H1 (cell line): ENCODE measurements at regions not wholly inside any gene's neighbourhood (a gene's known extent, or its start where the extent isn't known, plus 50 kb on each side); places are given as distances from the start of the nearest gene placed in this dataset.

Experiments used
- CTCF ChIA-PET: fragments of 300-600 bp; sonication (Branson Sonifier 250); formaldehyde crosslinking; loops from one replicate; lab custom pipeline; 2021; ENCODE audit not compliant: partially characterized antibody; lab: Charles Lee
- POLR2A ChIA-PET: fragments of 300-600 bp; sonication (Branson Sonifier 250); formaldehyde crosslinking; loops from one replicate; lab custom pipeline; 2021; ENCODE audit warnings: inconsistent platforms; ENCODE audit not compliant: partially characterized antibody; lab: Charles Lee
- DNase-seq, 2 experiments: peaks; one replicate each; pipeline versions ENCODE4 v3.0.0 to v3.0.0-alpha.2; 2010 to 2022; ENCODE audit warnings: low spot score in 2 of 2, low read depth in 1 of 2, mixed read lengths in 1 of 2
- FAIRE-seq: peaks from 2 replicates; lab custom pipeline; 2011; peaks lifted over from hg19 to GRCh38; lab: Jason Lieb, UNC
- H2AFZ ChIP-seq: 2 replicates; pipeline ENCODE4 v1.8.1; 2012; ENCODE audit warnings: low read length, inconsistent platforms
- H2AK5ac ChIP-seq: 2 replicates; pipeline ENCODE4 v1.6.1; 2013; ENCODE audit warnings: low read depth, low read length
- H2BK120ac ChIP-seq: replicated peaks from 2 replicates; pipeline ENCODE3; 2013; ENCODE audit warnings: low read depth, low read length, inconsistent platforms
- H2BK12ac ChIP-seq: 2 replicates; pipeline ENCODE4 v1.6.1; 2013; ENCODE audit warnings: low read depth, low read length
- H2BK15ac ChIP-seq: 2 replicates; pipeline ENCODE4 v1.6.1; 2013; ENCODE audit warnings: low read length
- H2BK20ac ChIP-seq: 2 replicates; pipeline ENCODE4 v1.6.1; 2013; ENCODE audit warnings: low read length
- H2BK5ac ChIP-seq: 2 replicates; pipeline ENCODE4 v1.6.1; 2013; ENCODE audit warnings: low read depth, low read length
- H3K14ac ChIP-seq: 2 replicates; pipeline ENCODE4 v1.6.1; 2013; ENCODE audit warnings: inconsistent platforms; ENCODE audit not compliant: insufficient read length
- H3K18ac ChIP-seq: 2 replicates; pipeline ENCODE4 v1.6.1; 2013; ENCODE audit warnings: low read length; ENCODE audit errors: extremely low read depth
- H3K23ac ChIP-seq: 2 replicates; pipeline ENCODE4 v1.6.1; 2013; ENCODE audit warnings: inconsistent platforms; ENCODE audit not compliant: insufficient read length
- H3K23me2 ChIP-seq: 2 replicates; pipeline ENCODE4 v1.6.1; 2013; ENCODE audit warnings: low read depth, low read length
- H3K27ac ChIP-seq: 2 replicates; pipeline ENCODE4 v1.6.1; 2011; ENCODE audit warnings: low read depth, low read length, inconsistent platforms
- H3K27me3 ChIP-seq, 4 experiments: replicated peaks in 1 of 4; 1 replicate in 1 of 4; 2 replicates in 3 of 4; pipeline versions ENCODE4 v1.6.1 to v1.8.1; 2011 to 2013; ENCODE audit warnings: low read length in 3 of 4, mild to moderate bottlenecking in 3 of 4, inconsistent platforms in 2 of 4, mixed read lengths in 2 of 4, moderate library complexity in 1 of 4; ENCODE audit not compliant: control insufficient read depth in 3 of 4, insufficient read depth in 3 of 4; ENCODE audit errors: extremely low read depth in 1 of 4
- H3K36me3 ChIP-seq, 4 experiments: 2 replicates each; pipeline versions ENCODE4 v1.6.1 to v1.8.1; 2011 to 2013; ENCODE audit warnings: mild to moderate bottlenecking in 4 of 4, low read length in 3 of 4, moderate library complexity in 2 of 4, control low read depth in 1 of 4, inconsistent platforms in 1 of 4; ENCODE audit not compliant: insufficient read depth in 4 of 4, control insufficient read depth in 2 of 4
- H3K4ac ChIP-seq: replicated peaks from 2 replicates; pipeline ENCODE3; 2013; ENCODE audit warnings: low read length, low read depth, mixed read lengths, inconsistent platforms; ENCODE audit not compliant: insufficient read length
- H3K4me1 ChIP-seq, 4 experiments: replicated peaks in 1 of 4; 1 replicate in 1 of 4; 2 replicates in 3 of 4; pipeline versions ENCODE4 v1.6.1 to v1.8.1; 2011 to 2013; ENCODE audit warnings: low read length in 3 of 4, inconsistent platforms in 2 of 4, mixed read lengths in 1 of 4; ENCODE audit not compliant: insufficient read depth in 4 of 4, control insufficient read depth in 3 of 4
- H3K4me2 ChIP-seq, 2 experiments: 2 replicates each; pipeline versions ENCODE4 v1.6.1 to v1.8.1; 2011 to 2013; ENCODE audit warnings: low read depth in 2 of 2, low read length in 2 of 2, control low read depth in 1 of 2, inconsistent platforms in 1 of 2, mild to moderate bottlenecking in 1 of 2; ENCODE audit not compliant: insufficient read depth in 1 of 2
- H3K4me3 ChIP-seq, 4 experiments: fragments of 200-600, 300-600 bp in 1 of 4; sonication (generic), shearing (Covaris generic), sonication (Bioruptor Twin) in 1 of 4; 2 replicates each; pipeline versions ENCODE4 v1.5.1 to v1.8.1; 2011 to 2016; ENCODE audit warnings: low read length in 4 of 4, low read depth in 3 of 4, control low read depth in 2 of 4, inconsistent platforms in 2 of 4, mild to moderate bottlenecking in 2 of 4, mixed read lengths in 1 of 4, moderate library complexity in 1 of 4; ENCODE audit not compliant: insufficient read depth in 2 of 4; ENCODE audit errors: extremely low read depth in 1 of 4
- H3K56ac ChIP-seq: replicated peaks from 2 replicates; pipeline ENCODE3; 2013; ENCODE audit warnings: low read depth, mild to moderate bottlenecking, mixed read lengths, low read length, inconsistent platforms; ENCODE audit not compliant: insufficient read length
- H3K79me1 ChIP-seq: 2 replicates; pipeline ENCODE4 v1.6.1; 2013; ENCODE audit warnings: low read depth, low read length, control low read depth
- H3K79me2 ChIP-seq, 2 experiments: 2 replicates each; pipeline versions ENCODE4 v1.6.1 to v1.8.1; 2012 to 2013; ENCODE audit warnings: low read length in 2 of 2, mild to moderate bottlenecking in 2 of 2, inconsistent platforms in 1 of 2; ENCODE audit not compliant: insufficient read depth in 2 of 2, control insufficient read depth in 1 of 2
- H3K9ac ChIP-seq, 4 experiments: replicated peaks in 1 of 4; 1 replicate in 1 of 4; 2 replicates in 3 of 4; pipeline versions ENCODE4 v1.6.1 to v1.8.1; 2011 to 2013; ENCODE audit warnings: low read depth in 3 of 4, low read length in 3 of 4, control low read depth in 2 of 4, mild to moderate bottlenecking in 2 of 4, moderate library complexity in 2 of 4, inconsistent platforms in 1 of 4; ENCODE audit errors: extremely low read depth in 1 of 4
- H3K9me3 ChIP-seq, 2 experiments: 2 replicates each; pipeline versions ENCODE4 v1.6.1 to v1.8.1; 2012 to 2013; ENCODE audit warnings: mild to moderate bottlenecking in 2 of 2, moderate library complexity in 2 of 2, control low read depth in 1 of 2, inconsistent platforms in 1 of 2, low read depth in 1 of 2, low read length in 1 of 2, mixed read lengths in 1 of 2; ENCODE audit not compliant: insufficient read depth in 2 of 2
- H4K20me1 ChIP-seq, 2 experiments: replicated peaks in 1 of 2; 2 replicates each; pipeline versions ENCODE3 to v1.8.1; 2011 to 2013; ENCODE audit warnings: inconsistent platforms in 2 of 2, low read length in 2 of 2, mild to moderate bottlenecking in 1 of 2; ENCODE audit not compliant: insufficient read depth in 2 of 2, control insufficient read depth in 1 of 2
- H4K5ac ChIP-seq: 2 replicates; pipeline ENCODE4 v1.6.1; 2013; ENCODE audit warnings: low read length, low read depth, mixed read lengths, inconsistent platforms; ENCODE audit not compliant: insufficient read length
- H4K8ac ChIP-seq: 2 replicates; pipeline ENCODE4 v1.8.0; 2013; ENCODE audit warnings: mild to moderate bottlenecking, moderate library complexity, low read length, inconsistent platforms; ENCODE audit not compliant: insufficient read depth; ENCODE audit errors: extremely low read depth
- H4K91ac ChIP-seq: replicated peaks from 2 replicates; pipeline ENCODE3; 2013; ENCODE audit warnings: low read length, mixed read lengths, inconsistent platforms; ENCODE audit not compliant: insufficient read length
- CEBPB ChIP-seq: IDR thresholded peaks from 2 replicates; pipeline ENCODE4 v1.6.1; 2012; ENCODE audit warnings: low read depth, low read length
- HDAC2 ChIP-seq, 2 experiments: fragments of 300-600 bp in 1 of 2; sonication (generic) in 1 of 2; IDR thresholded peaks; 2 replicates each; pipeline ENCODE4 v1.6.1; 2011 to 2012; ENCODE audit warnings: low read depth in 2 of 2, low read length in 2 of 2, mild to moderate bottlenecking in 2 of 2, moderate library complexity in 2 of 2, borderline replicate concordance in 1 of 2, inconsistent platforms in 1 of 2
- HDAC6 ChIP-seq: IDR thresholded peaks from one replicate; pipeline ENCODE4 v1.7.1; 2012; ENCODE audit warnings: low read depth, mild to moderate bottlenecking, inconsistent platforms, low read length, moderate library complexity
- JUN ChIP-seq: IDR thresholded peaks from 2 replicates; pipeline ENCODE4 v1.6.1; 2011; ENCODE audit warnings: low read depth, mild to moderate bottlenecking, improper control_type of control experiment, low read length
- KDM1A ChIP-seq: fragments of 200-600, 300-600 bp; sonication (generic); IDR thresholded peaks from 2 replicates; pipeline ENCODE4 v1.7.1; 2016; ENCODE audit warnings: mild to moderate bottlenecking, low read length, borderline replicate concordance
- KDM4A ChIP-seq: IDR thresholded peaks from one replicate; pipeline ENCODE4 v1.7.1; 2012; ENCODE audit warnings: low read depth, mild to moderate bottlenecking, moderate library complexity, low read length, inconsistent platforms; ENCODE audit not compliant: severe bottlenecking
- MAFK ChIP-seq: IDR thresholded peaks from 2 replicates; pipeline ENCODE4 v1.6.1; 2012; ENCODE audit warnings: low read depth, mild to moderate bottlenecking, improper control_type of control experiment, low read length
- NRF1 ChIP-seq: IDR thresholded peaks from 2 replicates; pipeline ENCODE4 v1.6.1; 2011; ENCODE audit warnings: mild to moderate bottlenecking, low read depth, low read length, improper control_type of control experiment
- PHF8 ChIP-seq: fragments of 200-600 bp; sonication (generic); conservative IDR thresholded peaks from 2 replicates; pipeline ENCODE4 v1.7.1; 2012; ENCODE audit warnings: low read depth, mild to moderate bottlenecking, inconsistent platforms, low read length, moderate library complexity
- POLR2A ChIP-seq, 2 experiments: IDR thresholded peaks; 1 replicate in 1 of 2; 2 replicates in 1 of 2; pipeline ENCODE4 v1.6.1; 2011; ENCODE audit warnings: low read depth in 2 of 2, low read length in 2 of 2, mild to moderate bottlenecking in 2 of 2; ENCODE audit errors: control extremely low read depth in 1 of 2
- SIN3A ChIP-seq, 2 experiments: IDR thresholded peaks in 1 of 2; conservative IDR thresholded peaks in 1 of 2; 2 replicates each; pipeline ENCODE4 v1.6.1; 2011 to 2012; ENCODE audit warnings: low read length in 2 of 2, improper control_type of control experiment in 1 of 2, low read depth in 1 of 2, mild to moderate bottlenecking in 1 of 2
- SIX5 ChIP-seq: IDR thresholded peaks from 2 replicates; pipeline ENCODE4 v1.6.1; 2011; ENCODE audit warnings: mild to moderate bottlenecking, low read depth, low read length
- SP1 ChIP-seq: IDR thresholded peaks from 2 replicates; pipeline ENCODE4 v1.6.1; 2011; ENCODE audit warnings: low read depth, low read length
- SUZ12 ChIP-seq: fragments of 200-600 bp; sonication (generic); IDR thresholded peaks from 2 replicates; pipeline ENCODE4 v1.6.1; 2012; ENCODE audit warnings: mild to moderate bottlenecking, inconsistent platforms, low read length, moderate library complexity, mixed read lengths
- TEAD4 ChIP-seq: IDR thresholded peaks from 2 replicates; pipeline ENCODE4 v1.6.1; 2012; ENCODE audit warnings: low read depth, low read length, inconsistent platforms, mixed read lengths
- YY1 ChIP-seq: IDR thresholded peaks from 2 replicates; pipeline ENCODE4 v1.6.1; 2011; ENCODE audit warnings: low read depth, mild to moderate bottlenecking, low read length
- WGBS, 2 experiments: shearing (Covaris generic) in 1 of 2; methylation state at CpG; one replicate each; pipeline versions ENCODE4 v1.1.6 to v1.1.7; 2013 to 2015; ENCODE audit warnings: low lambda C conversion rate in 2 of 2, mixed read lengths in 2 of 2, inconsistent platforms in 1 of 2, low coverage in 1 of 2, missing lambda C conversion rate in 1 of 2; ENCODE audit not compliant: insufficient replicate concordance in 2 of 2, insufficient coverage in 1 of 2, insufficient read length in 1 of 2; ENCODE audit errors: extremely low coverage in 1 of 2, missing lambda C conversion rate in 1 of 2; 5-methylcytosine and 5-hydroxymethylcytosine counted together

DNA sequence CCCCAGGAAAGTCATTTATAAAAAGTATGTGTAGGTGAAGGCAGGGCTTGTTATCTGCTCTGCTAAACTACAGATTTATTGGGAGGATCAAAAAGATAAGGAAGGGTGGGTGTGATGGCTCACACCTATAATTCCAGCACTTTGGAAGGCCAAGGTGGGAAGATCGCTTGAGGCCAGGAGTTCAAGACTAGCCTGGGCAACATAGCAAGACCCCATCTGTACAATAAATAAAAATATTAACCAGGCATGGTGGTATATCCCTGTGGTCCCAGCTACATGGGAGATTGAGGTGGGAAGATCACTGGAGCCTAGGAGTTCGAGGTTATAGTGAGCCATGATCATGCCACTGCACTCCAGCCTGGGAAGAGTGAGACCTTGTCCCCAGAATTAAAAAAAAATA is 86.4 kb downstream of the NENF start:
- Histone ChIP-seq H3K4ac (no peak overlapping the region), H4K91ac (no peak overlapping the region), H2BK15ac (no peak overlapping the region), H3K23ac (no peak overlapping the region), H4K20me1 (no peaks in the 10 kb centered on the region), H3K79me1 (no peaks in the 10 kb centered on the region), H3K36me3 (no peaks in the 10 kb centered on the region), H3K18ac (no peak overlapping the region), H3K9me3 (no peaks in the 10 kb centered on the region), H3K4me1 (peaks cover 1 to 10% (median 6%) of the 10 kb centered on the region in 4 experiments), H3K9ac (no peak overlapping the region), H2AK5ac (no peak overlapping the region), H2BK12ac (no peak overlapping the region), H4K5ac (no peak overlapping the region), H3K14ac (no peak overlapping the region), H3K4me3 (no peak overlapping the region), H3K79me2 (no peaks in the 10 kb centered on the region), H3K23me2 (no peaks in the 10 kb centered on the region; the same call in 1 of the 2 replicates), H2BK20ac (no peak overlapping the region), H3K27ac (no peak overlapping the region), H2BK5ac (no peak overlapping the region), H3K4me2 (no peak overlapping the region), H2AFZ (no peak overlapping the region), H3K56ac (no peak overlapping the region), H2BK120ac (no peak overlapping the region), H4K8ac (no peak overlapping the region), H3K27me3 (peaks cover 5 to 27% (median 18%) of the 10 kb centered on the region in 4 experiments)
- POLR2A ChIA-PET: interaction anchor here (1.0 to 2.8 kb wide), 2 partner anchors 21 to 89 kb away, joined by 3 to 8 read pairs; partner anchors contain the start of gene ATF3
- DNase-seq (no peak), FAIRE-seq (no peak)
- CTCF ChIA-PET: interaction anchor here (0.9 to 2.0 kb wide), 6 partner anchors 11 to 159 kb away, joined by 3 to 9 read pairs (median 4); no protein-coding TSS in a partner anchor
- WGBS, 2 experiments: 87% methylated on average over 2 of the region's 2 CpGs; no CpG with 5 or more reads in 1 of the 2 experiments
- TF ChIP-seq HDAC6: no peak
- no peak for TF ChIP-seq NRF1
- no peak for TF ChIP-seq MAFK
- no peak for TF ChIP-seq YY1
- TF ChIP-seq SP1: no peak
- no peak for TF ChIP-seq JUN
- no peak for TF ChIP-seq SIX5
- TF ChIP-seq SIN3A (conservative IDR thresholded peaks at IDR 0.05 in 1 of 2, IDR thresholded peaks at IDR 0.05 in 1 of 2; ENCODE audit: low read depth in 1 of 2, low read length in 2 of 2): no peak
- TF ChIP-seq SUZ12: no peak
- TF ChIP-seq PHF8: no peak
- TF ChIP-seq TEAD4: no peak
- no peak for TF ChIP-seq CEBPB
- no peak for TF ChIP-seq POLR2A (IDR thresholded peaks at IDR 0.05; ENCODE audit: control extremely low read depth in 1 of 2, low read depth in 2 of 2, low read length in 2 of 2)
- no peak for TF ChIP-seq HDAC2 (IDR thresholded peaks at IDR 0.05; ENCODE audit: borderline replicate concordance in 1 of 2, low read depth in 2 of 2, low read length in 2 of 2)
- TF ChIP-seq KDM4A: no peak
- TF ChIP-seq KDM1A: no peak
